ENCODE measurements at regions not wholly inside any gene's neighbourhood (a gene's known extent, or its start where the extent isn't known, plus 50 kb on each side); places are given as distances from the start of the nearest gene placed in this dataset.
"Not testable (repeated sequence)": the region's sequence is repeated elsewhere in the genome, so short reads cannot be mapped to it uniquely, and the experiment has no call there.

GRCh38 chr14:83624541-83624940, 1905.4 kb upstream of the FLRT2 start:
- intact Hi-C loops (cut with micrococcal nuclease) = no loop called here

DNA sequence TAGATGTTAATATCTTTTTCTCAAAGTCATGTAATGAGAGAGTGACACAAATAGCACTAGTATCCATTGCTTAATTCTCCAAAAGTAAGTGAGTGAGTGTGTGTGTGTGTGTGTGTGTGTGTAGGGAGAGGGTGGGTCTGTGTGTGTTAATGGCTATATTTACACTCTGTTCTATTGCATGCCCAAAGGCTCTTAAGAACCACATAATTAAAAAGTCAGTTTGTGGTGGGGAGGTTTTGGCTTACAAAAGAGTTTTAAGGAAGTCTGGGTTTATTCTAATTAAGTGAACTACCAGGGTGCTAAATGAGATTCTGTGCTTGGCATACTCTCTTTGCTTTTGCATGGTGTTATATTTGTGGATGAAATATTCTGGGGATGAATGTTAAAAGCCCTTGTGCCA, 1897.6 kb upstream of the FLRT2 start:
- intact Hi-C loops (cut with micrococcal nuclease) = no loop called here

DNA sequence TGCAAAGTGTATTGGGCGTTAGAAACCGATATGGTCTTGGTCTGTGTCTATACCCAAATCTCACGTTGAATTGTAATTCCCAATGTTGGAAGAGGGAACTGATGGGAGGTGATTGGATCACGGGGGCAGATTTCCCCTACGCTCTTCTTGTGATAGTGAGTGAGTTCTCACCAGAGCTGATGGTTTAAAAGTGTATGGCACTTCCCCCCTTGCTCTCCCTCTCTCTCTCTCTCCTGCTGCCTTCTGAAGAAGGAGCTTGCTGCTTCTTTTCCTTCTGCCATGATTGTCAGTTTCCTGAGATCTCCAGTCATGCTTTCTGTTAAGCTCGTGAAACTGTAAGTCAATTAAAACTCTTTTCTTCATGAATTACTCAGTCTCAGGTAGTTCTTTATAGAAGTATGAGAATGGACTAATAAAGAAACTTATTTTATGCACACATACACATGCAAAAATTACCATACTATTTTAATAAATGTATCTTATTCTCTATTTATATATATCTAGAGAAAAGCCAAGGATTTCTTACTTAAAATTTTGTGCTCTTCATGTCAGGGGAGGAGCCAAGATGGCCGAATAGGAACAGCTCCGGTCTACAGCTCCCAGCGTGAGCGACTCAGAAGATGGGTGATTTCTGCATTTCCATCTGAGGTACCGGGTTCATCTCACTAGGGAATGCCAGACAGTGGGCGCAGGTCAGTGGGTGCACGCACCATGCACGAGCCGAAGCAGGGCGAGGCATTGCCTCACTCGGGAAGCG, 1891.0 kb upstream of the FLRT2 start:
- intact Hi-C loops (cut with micrococcal nuclease) = no loop called here

- intact Hi-C loops (cut with micrococcal nuclease) = not testable (repeated sequence)
Observed at GRCh38 chr14:83639505-83639875, 1890.5 kb upstream of the FLRT2 start.

- intact Hi-C loops (cut with micrococcal nuclease) = no loop called here
Observed at GRCh38 chr14:83646228-83646627, 1883.7 kb upstream of the FLRT2 start.

GRCh38 chr14:83660597-83660996, 1869.3 kb upstream of the FLRT2 start:
- intact Hi-C loops (cut with micrococcal nuclease) = no loop called here

- intact Hi-C loops (cut with micrococcal nuclease) = no loop called here
Observed at GRCh38 chr14:83664389-83664788, 1865.6 kb upstream of the FLRT2 start.

DNA sequence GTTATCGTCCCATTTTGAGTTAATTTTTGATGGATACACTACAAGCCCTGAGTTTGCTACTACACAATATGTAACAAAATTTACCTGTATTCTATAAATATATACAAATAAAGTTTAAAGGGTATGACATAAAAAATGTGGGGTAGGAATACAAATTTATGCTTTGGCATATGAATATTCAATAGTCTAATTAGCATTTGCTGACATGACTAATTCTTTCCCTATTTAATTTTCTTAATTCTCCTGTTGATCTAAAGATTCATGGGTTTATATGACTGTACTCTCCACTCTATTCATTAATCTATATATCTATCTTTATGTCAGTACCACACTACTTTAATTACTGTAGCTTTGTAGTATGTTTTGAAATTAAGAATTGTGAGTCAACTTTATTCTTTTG, 1840.7 kb upstream of the FLRT2 start:
- intact Hi-C loops (cut with micrococcal nuclease) = no loop called here

DNA sequence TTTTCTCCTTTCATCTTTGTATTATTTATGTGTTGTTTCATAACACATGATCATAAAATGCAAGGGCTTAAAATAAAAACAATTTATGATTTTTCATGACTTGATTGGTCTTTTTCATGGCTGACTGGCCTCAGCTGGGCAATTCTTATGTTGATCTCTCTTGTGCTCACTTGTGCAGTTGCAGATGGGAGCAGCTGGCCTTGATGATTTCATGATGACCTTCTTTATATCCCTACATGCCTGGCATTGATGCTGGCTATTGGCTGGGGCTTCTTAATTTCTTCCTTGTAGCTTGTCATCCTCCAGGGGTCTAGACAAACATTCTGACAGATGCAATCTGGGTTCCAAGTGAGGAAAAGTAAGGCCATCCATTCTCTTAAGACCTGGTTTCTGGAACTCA, 1832.8 kb upstream of the FLRT2 start:
- intact Hi-C loops (cut with micrococcal nuclease) = no loop called here

DNA sequence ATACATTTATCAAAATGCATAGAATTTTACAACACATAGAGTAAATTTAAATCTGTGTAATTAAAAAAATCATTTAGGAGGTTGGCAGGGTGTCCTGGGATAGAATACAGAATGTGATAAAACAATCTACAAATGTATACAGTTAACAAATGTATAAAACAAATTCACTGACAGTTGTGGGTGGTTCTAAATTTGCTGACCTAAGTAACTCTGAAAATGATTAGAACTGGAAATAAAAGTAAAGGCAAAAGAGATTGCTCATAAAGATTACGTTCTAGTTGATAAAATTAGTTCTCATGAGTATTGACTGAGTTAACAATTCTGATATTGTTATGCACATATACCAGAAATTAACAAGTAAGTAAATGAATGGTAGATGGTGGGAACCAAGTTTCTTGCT, 1827.3 kb upstream of the FLRT2 start:
- intact Hi-C loops (cut with micrococcal nuclease) = no loop called here

DNA sequence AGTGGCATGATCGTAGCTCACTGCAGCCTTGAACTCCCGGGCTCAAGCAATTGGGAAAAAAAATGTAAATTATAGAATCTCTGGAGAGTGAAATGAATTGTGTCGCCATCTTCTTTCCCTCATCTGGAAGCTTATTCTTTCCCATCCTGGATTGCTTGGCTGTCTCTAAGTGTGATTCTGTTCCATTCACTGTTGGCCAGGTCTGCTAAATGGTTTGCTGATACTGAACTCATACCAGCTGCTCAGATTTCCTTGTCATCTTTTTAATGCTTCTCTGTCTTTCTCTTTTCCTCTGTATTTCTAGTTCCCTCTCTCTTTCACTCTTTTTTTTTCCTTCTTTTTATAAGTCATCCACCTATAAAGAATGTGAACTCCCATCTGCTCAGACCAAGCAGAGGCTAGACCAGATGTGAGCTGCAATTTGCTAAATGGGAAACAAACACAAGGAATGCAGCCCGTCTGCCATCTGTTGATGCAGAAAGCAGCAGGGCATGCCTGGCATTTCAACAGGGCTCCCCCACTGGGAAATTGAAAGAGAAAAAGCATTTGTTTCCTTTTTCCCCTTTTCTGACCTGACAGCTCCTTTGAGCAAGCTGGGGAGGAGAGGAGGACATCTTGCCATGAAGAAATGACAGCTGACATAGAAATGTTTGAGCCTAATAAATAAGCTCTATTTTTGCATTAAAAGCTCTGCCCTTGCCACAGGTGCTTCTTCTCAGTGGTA, 1823.6 kb upstream of the FLRT2 start:
- intact Hi-C loops (cut with micrococcal nuclease) = no loop called here

DNA sequence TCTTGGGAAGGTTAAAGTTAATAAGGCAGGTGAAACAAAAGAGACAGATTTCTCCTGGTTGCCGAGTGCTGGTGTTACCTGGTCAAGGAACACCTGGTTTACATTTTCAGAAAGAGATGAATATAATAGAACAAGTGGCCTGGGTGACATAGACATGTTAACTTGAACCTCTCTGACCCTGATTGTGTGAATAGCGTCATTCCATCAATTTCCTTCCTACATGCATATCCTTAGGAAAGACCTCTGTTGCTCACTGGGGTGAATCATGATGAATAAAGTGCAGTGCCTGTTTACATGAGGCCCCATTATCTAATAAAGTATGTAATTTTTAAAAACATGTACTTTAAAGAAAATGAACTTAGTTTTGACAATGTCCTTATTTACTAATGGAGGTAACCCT, 1822.9 kb upstream of the FLRT2 start:
- intact Hi-C loops (cut with micrococcal nuclease) = no loop called here

DNA sequence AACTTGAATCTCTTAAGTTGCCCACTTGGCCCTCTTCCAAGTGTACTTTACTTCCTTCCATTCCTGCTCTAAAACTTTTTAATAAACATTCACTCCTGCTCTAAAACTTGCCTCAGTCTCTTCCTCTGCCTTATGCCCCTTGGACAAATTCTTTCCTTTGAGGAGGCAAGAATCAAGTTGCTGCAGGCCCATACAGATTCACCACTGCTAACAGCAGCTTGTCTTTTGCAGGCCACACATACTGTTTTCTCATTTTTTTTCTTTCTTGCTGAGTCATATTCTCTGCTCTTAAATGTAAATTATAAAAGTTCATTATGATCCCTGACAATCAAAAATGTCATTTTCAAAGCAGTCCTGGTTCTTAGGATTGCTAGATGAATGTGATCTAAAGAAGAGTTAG, 1820.8 kb upstream of the FLRT2 start:
- intact Hi-C loops (cut with micrococcal nuclease) = no loop called here

- intact Hi-C loops (cut with micrococcal nuclease) = no loop called here
Observed at GRCh38 chr14:83711046-83711445, 1818.9 kb upstream of the FLRT2 start.

DNA sequence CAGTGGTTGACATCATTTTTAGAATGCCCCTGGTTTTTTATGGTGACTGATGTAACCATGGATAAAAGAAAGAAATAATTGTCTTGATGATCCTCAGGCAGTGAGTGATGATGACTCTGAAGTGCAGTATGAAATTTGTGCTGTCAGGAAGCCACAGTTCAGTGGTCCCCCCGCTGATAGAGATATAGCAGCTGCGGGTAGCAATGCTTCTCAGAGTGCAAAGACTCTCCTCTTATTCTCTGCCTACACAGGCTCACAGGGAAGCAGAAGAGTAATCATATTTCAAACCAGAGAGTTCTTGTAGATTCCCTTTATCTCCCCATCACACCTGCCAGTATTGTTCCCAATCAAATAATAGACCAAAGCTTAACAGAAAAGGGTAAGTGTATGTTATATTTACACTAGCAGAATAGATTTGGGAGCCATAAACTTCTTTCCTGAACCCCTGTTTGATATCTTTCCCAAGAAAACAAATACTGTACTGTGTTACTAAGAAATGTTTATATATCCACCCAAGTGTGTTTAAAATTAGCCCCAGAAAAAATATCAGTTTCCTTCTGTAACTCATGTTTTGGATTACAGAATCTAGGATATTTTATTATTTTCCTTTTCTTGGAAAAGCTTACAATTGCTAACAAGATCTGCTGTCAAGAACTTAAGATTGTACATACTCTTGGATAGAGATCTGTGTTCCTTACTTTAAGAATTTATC, 1817.4 kb upstream of the FLRT2 start:
- intact Hi-C loops (cut with micrococcal nuclease) = no loop called here

DNA sequence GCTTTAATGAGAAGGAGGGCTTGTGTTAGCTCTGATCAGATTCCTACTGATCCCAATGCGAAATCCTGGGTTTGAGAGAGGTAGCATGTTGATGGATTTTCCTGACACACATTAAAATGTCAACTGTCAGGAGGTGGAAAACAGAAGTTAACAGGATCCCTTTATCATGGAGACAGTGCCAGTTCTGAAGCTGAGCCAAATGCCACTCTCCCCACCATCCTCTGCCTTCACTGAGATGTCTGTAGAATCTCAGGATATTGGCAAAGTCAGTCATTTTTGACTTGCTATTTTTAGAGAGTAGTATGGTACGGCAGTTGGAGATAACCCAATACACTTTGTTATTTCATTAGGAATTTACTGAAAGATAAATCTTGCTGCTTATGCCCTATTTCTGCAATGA, 1816.2 kb upstream of the FLRT2 start:
- intact Hi-C loops (cut with micrococcal nuclease) = no loop called here

DNA sequence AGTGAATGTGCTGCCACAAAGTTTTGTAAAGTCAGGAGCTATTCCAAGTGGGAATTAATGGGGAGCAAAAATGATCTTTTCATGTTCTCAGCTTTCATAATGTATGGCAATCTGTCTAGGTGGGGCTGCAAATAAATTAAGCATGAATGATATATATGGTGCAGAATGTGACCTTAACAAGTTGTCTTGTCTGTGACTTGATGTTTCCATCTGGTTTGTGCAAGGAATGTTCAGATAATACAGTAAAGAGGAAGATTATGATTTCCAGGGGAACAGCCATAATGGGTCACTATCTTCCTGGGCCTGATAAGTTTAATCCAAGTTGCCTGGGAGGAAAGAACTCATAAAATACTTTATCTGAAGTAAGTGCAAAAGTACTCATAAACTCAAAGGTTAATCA, 1815.8 kb upstream of the FLRT2 start:
- intact Hi-C loops (cut with micrococcal nuclease) = no loop called here

- intact Hi-C loops (cut with micrococcal nuclease) = not testable (repeated sequence)
Observed at GRCh38 chr14:83719435-83719834, 1810.5 kb upstream of the FLRT2 start.

DNA sequence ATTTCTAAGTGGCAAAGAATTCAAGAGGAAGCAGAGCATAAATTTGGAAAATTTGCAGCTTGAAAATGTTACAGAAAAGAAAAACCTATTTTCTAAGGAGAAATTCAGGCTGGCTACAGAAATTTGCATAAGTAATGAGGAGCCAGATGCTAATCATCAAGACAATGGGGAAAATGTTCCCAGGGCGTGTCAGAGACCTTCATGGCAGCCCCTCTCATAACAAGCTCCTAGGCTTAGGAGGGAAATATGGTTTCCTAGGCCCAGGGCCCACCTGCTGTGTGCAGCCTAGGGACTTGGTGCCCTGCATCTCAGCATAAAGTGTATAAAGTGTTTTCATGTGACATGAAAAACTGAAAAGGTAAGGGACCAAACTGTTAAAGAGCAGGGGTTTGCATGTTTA, 1796.3 kb upstream of the FLRT2 start:
- intact Hi-C loops (cut with micrococcal nuclease) = no loop called here

DNA sequence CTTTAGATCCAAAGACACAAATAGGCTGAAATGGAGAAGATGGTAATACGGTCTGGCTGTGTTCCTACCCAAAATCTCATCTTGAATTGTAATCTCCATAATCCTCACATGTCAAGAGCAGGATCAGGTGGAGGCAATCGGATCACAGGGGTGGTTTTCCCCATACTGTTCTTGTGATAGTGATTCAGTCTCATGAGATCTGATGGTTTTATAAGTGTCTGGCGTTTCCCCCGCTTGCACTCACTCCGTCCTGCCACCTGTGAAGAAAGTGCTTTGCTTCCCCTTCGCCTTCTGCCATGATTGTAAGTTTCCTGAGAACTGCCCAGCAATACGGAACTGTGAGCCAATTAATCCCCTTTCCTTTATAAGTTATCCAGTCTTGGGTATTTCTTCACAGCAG, 1795.5 kb upstream of the FLRT2 start:
- intact Hi-C loops (cut with micrococcal nuclease) = no loop called here

DNA sequence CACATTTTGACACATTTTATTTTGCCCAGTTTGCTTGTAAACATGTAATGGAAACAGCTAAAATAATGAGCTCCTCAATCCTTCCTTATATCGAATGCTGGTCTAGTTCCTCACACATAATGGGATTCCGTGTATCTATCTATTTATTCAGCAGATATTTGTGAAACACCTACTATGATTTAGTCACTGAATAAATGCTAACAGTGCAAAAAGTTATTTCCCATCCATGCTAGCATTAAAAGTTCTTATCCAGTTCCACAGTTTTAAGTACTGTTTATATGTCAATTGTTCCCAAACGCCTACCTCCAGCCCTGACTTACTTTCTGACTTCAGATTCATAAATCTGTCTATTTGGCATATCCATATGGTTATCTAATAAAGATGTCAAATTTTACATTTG, 1788.7 kb upstream of the FLRT2 start:
- intact Hi-C loops (cut with micrococcal nuclease) = no loop called here

GRCh38 chr14:83744224-83744623, 1785.7 kb upstream of the FLRT2 start:
- intact Hi-C loops (cut with micrococcal nuclease) = no loop called here

DNA sequence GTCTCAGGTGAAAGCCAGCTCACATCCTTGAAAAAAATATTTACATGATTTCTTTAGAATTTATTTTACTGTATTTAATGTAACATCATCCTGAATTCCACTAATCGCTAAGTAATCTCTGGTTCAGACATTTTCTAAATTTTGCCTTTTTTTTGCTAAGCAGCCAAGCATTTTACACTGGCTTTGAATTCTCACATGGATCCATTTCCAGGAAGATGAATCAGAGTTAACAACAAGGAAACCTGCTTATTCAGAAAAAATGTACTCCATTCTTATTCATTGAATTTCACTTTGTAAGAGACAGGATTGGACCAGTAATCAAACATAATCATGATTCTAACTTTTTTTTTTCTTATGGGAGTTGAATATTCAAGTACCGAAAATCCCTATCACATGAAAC, 1785.1 kb upstream of the FLRT2 start:
- intact Hi-C loops (cut with micrococcal nuclease) = no loop called here

All from T-helper 2 cell treated with Interferon-gamma antibody and Interleukin-4, amounts not matched to agents 100 ng/mL and 5 ng/mL, for 36 hours (primary cell).